ENCODE measurements at regions not wholly inside any gene's neighbourhood (a gene's known extent, or its start where the extent isn't known, plus 50 kb on each side); places are given as distances from the start of the nearest gene placed in this dataset.
"Not testable (repeated sequence)": the region's sequence is repeated elsewhere in the genome, so short reads cannot be mapped to it uniquely, and the experiment has no call there.

GRCh38 chr16:5205361-5206040 lies 107.9 kb upstream of the EEF2KMT start:
- intact Hi-C loops (cut with micrococcal nuclease) = no loop called here
- H3K4me3 ChIP-seq (replicated peaks in 1 of 3; ENCODE audit: insufficient read depth in 1 of 3, low read depth in 1 of 3, low read length in 3 of 3) = no peak overlapping the region
- ChIA-PET POLR2A (no interaction called here), CTCF (no interaction called here)
- H3K9ac ChIP-seq (replicated peaks; ENCODE audit: extremely low read depth, insufficient read depth, low read length) = no peak overlapping the region
- H3K27ac ChIP-seq (ENCODE audit: insufficient read depth, low read depth, low read length) = no peak overlapping the region
- H3K4me2 ChIP-seq (ENCODE audit: insufficient read depth, low read length) = no peak overlapping the region
- H3K27me3 ChIP-seq (ENCODE audit: control insufficient read depth in 2 of 2, insufficient read depth in 2 of 2, low read length in 2 of 2) = no peaks in the 10 kb centered on the region
- TF ChIP-seq MAX (IDR thresholded peaks at IDR 0.05; ENCODE audit: insufficient read depth, insufficient read length) (no peak), EZH2 (IDR thresholded peaks at IDR 0.05; ENCODE audit: borderline replicate concordance, low read depth, low read length, severe bottlenecking) (no peak), FOS (IDR thresholded peaks at IDR 0.05; ENCODE audit: borderline replicate concordance, insufficient read depth, low read length) (no peak), POLR2A (IDR thresholded peaks at IDR 0.05; ENCODE audit: low read depth, low read length) (no peak), MYC (IDR thresholded peaks at IDR 0.05; ENCODE audit: low read depth, low read length) (no peak), JUN (IDR thresholded peaks at IDR 0.05; ENCODE audit: borderline replicate concordance, insufficient read depth, insufficient read length, low read depth) (no peak), GATA2 (IDR thresholded peaks at IDR 0.05; ENCODE audit: insufficient read depth, insufficient read length, low read depth, low read length) (no peak), CTCF (IDR thresholded peaks at IDR 0.05; ENCODE audit: extremely low read depth in 1 of 2, insufficient read depth in 1 of 2, low read depth in 1 of 2, low read length in 2 of 2) (no peak), POLR2AphosphoS5 (IDR thresholded peaks at IDR 0.05; ENCODE audit: insufficient read depth, low read depth, low read length) (no peak)
- no peaks in the 10 kb centered on the region for H3K4me1 ChIP-seq (ENCODE audit: control insufficient read depth, extremely low read depth, insufficient read depth, low read length)
- no TSS peak for BruUV-seq (replicated peaks)
- no peaks in the 10 kb centered on the region for H3K79me2 ChIP-seq (ENCODE audit: control insufficient read depth, insufficient read depth, low read length)
- H3K9me3 ChIP-seq (replicated peaks; ENCODE audit: control insufficient read depth, insufficient read depth, low read length) = no peaks in the 10 kb centered on the region
- no peak overlapping the region for H2AFZ ChIP-seq (ENCODE audit: low read depth, low read length)
- FAIRE-seq = no peak
- H4K20me1 ChIP-seq (replicated peaks; ENCODE audit: control insufficient read depth, extremely low read depth, insufficient read depth, low read length) = no peaks in the 10 kb centered on the region
- no peak for DNase-seq (ENCODE audit: low read depth, low spot score)
- H3K9me1 ChIP-seq (replicated peaks; ENCODE audit: control insufficient read depth, extremely low read depth, insufficient read depth, low read length) = no peaks in the 10 kb centered on the region
- dilution Hi-C loops (cut with MboI; ENCODE audit: extremely low pct_ligation_motif_present, low sequenced_read_pairs) = no loop called here
- H3K36me3 ChIP-seq (ENCODE audit: control insufficient read depth in 2 of 2, extremely low read depth in 1 of 2, insufficient read depth in 2 of 2, low read length in 2 of 2) = no peaks in the 10 kb centered on the region

- intact Hi-C loops (cut with micrococcal nuclease) = not testable (repeated sequence)
Observed at GRCh38 chr16:5203675-5204074, 106.1 kb upstream of the EEF2KMT start.

More at GRCh38 chr16:5203675-5204074, 106.1 kb upstream of the EEF2KMT start:
- H3K36me3 ChIP-seq (ENCODE audit: control insufficient read depth in 2 of 2, extremely low read depth in 1 of 2, insufficient read depth in 2 of 2, low read length in 2 of 2); H3K9ac ChIP-seq (replicated peaks; ENCODE audit: extremely low read depth, insufficient read depth, low read length); H3K4me1 ChIP-seq (ENCODE audit: control insufficient read depth, extremely low read depth, insufficient read depth, low read length); H3K79me2 ChIP-seq (ENCODE audit: control insufficient read depth, insufficient read depth, low read length); H3K9me1 ChIP-seq (replicated peaks; ENCODE audit: control insufficient read depth, extremely low read depth, insufficient read depth, low read length); H3K4me3 ChIP-seq (replicated peaks in 1 of 3; ENCODE audit: insufficient read depth in 1 of 3, low read depth in 1 of 3, low read length in 3 of 3); H3K4me2 ChIP-seq (ENCODE audit: insufficient read depth, low read length); H3K27ac ChIP-seq (ENCODE audit: insufficient read depth, low read depth, low read length); FAIRE-seq; H2AFZ ChIP-seq (ENCODE audit: low read depth, low read length); BruUV-seq (replicated peaks); H4K20me1 ChIP-seq (replicated peaks; ENCODE audit: control insufficient read depth, extremely low read depth, insufficient read depth, low read length); H3K9me3 ChIP-seq (replicated peaks; ENCODE audit: control insufficient read depth, insufficient read depth, low read length); CTCF ChIA-PET; dilution Hi-C loops (cut with MboI; ENCODE audit: extremely low pct_ligation_motif_present, low sequenced_read_pairs); H3K27me3 ChIP-seq (ENCODE audit: control insufficient read depth in 2 of 2, insufficient read depth in 2 of 2, low read length in 2 of 2); DNase-seq (ENCODE audit: low read depth, low spot score); POLR2A ChIA-PET: not testable (repeated sequence)
